Thyroid gland (tissue), 4 donors: ENCODE measurements at regions not wholly inside any gene's neighbourhood (a gene's known extent, or its start where the extent isn't known, plus 50 kb on each side); places are given as distances from the start of the nearest gene placed in this dataset.

Experiments used
- POLR2A ChIP-seq, 2 donors: fragments of 450-650 bp; IDR thresholded peaks; one replicate each; pipeline ENCODE4 v1.6.1; 2017; ENCODE audit warnings: antibody characterized with exemption in 2 of 2, mild to moderate bottlenecking in 2 of 2, moderate library complexity in 1 of 2
- TF ChIP-seq, protein P1 (sequence below), 6 experiments: fragments of 200-600 bp in 3 of 6; fragments of 450-650 bp in 3 of 6; sonication (generic) in 3 of 6; IDR thresholded peaks; one replicate each; pipeline ENCODE4 v1.5.1; 2016 to 2019; ENCODE audit warnings: antibody characterized with exemption in 6 of 6, mild to moderate bottlenecking in 2 of 6, inconsistent platforms in 1 of 6, moderate library complexity in 1 of 6

DNA sequence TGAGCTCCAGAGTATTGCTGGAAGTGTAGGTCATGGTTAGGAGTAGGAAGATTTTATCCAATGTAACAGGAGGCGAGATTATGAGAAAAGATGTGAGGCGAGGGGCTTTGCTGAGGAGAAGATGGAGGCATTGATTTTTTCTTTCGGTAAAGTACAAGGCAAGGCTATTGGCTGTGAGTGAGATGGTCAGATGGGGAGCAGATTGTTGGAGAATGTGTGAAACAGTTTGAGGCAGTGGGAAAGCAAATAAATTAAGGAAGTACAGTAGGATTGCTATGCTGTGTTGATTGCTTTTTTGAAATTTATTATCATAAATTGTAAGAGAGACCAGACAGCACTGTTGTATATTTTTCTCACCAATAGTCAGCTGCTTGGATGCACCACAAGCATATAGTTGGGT lies 173.3 kb downstream of the KCNE4 start:
- TF ChIP-seq, protein P1, sequence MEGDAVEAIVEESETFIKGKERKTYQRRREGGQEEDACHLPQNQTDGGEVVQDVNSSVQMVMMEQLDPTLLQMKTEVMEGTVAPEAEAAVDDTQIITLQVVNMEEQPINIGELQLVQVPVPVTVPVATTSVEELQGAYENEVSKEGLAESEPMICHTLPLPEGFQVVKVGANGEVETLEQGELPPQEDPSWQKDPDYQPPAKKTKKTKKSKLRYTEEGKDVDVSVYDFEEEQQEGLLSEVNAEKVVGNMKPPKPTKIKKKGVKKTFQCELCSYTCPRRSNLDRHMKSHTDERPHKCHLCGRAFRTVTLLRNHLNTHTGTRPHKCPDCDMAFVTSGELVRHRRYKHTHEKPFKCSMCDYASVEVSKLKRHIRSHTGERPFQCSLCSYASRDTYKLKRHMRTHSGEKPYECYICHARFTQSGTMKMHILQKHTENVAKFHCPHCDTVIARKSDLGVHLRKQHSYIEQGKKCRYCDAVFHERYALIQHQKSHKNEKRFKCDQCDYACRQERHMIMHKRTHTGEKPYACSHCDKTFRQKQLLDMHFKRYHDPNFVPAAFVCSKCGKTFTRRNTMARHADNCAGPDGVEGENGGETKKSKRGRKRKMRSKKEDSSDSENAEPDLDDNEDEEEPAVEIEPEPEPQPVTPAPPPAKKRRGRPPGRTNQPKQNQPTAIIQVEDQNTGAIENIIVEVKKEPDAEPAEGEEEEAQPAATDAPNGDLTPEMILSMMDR (IDR thresholded peaks at IDR 0.05): no peak
- TF ChIP-seq POLR2A (IDR thresholded peaks at IDR 0.05): no peak
